Tibial nerve (tissue), 3 donors: ENCODE measurements at regions not wholly inside any gene's neighbourhood (a gene's known extent, or its start where the extent isn't known, plus 50 kb on each side); places are given as distances from the start of the nearest gene placed in this dataset.

Experiments
- CTCF ChIP-seq, 5 experiments: fragments of 200-600 bp in 3 of 5; fragments of 450-650 bp in 2 of 5; sonication (generic) in 3 of 5; IDR thresholded peaks; one replicate each; pipeline ENCODE4 v1.5.1; 2016 to 2019; ENCODE audit warnings: antibody characterized with exemption in 5 of 5, mild to moderate bottlenecking in 3 of 5, moderate library complexity in 2 of 5
- POLR2A ChIP-seq, 2 donors: fragments of 450-650 bp; IDR thresholded peaks; one replicate each; pipeline ENCODE4 v1.6.1; 2017; ENCODE audit warnings: antibody characterized with exemption in 2 of 2, mild to moderate bottlenecking in 2 of 2, moderate library complexity in 2 of 2

DNA sequence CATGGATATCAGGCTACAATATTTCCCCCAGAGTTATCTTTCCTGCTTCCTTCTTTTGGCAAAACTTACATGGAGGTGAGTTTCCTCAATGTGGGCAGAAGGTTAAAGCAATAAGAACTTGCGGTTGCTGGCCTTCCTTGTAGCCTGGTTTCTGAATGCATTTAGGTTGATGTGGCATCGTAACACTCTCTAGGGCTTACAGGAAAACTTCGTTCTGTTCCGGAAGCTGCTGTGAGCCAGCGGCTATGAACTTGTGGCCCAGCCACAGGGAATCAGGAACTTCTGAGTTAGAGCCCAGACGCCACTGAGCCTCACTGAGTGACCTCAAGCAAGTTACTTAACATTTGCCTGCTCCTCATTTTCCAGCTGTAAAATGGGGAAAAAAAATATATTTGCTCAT, 623.4 kb upstream of the ADAMTS5 start:
- TF ChIP-seq CTCF (IDR thresholded peaks at IDR 0.05) (no peak), POLR2A (IDR thresholded peaks at IDR 0.05) (no peak)
